GM19238 (cell line): ENCODE measurements at regions not wholly inside any gene's neighbourhood (a gene's known extent, or its start where the extent isn't known, plus 50 kb on each side); places are given as distances from the start of the nearest gene placed in this dataset.
"Not testable (repeated sequence)": the region's sequence is repeated elsewhere in the genome, so short reads cannot be mapped to it uniquely, and the experiment has no call there.

Experiments used
- DNase-seq: peaks from one replicate; pipeline ENCODE4 v3.0.0; 2011; ENCODE audit warnings: low spot score; ENCODE audit not compliant: insufficient read length

- no peak for DNase-seq
These were observed 82.1 kb downstream of the PLEKHG1 start for GRCh38 chr6:150681578-150682395.

DNA sequence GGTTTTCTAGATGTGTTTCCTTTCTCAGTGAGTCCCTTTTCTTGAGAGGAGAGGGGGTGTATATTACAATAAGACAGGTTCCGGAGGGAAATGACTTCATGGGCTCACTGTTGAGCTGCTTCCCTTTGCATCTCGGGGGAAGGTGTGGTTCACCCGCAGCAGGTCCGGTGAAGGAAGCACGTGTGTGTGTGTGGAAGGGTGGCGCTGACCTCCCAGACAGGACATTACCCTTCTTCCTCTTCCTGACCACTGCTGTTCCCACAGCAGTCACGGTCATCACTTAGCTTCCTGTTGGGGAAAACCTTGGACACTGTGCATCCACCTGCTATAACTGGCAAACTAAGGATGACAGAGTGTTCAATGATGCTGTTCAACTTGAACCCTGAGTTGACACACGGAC lies 83.6 kb downstream of the PLEKHG1 start:
- DNase-seq = no peak

DNA sequence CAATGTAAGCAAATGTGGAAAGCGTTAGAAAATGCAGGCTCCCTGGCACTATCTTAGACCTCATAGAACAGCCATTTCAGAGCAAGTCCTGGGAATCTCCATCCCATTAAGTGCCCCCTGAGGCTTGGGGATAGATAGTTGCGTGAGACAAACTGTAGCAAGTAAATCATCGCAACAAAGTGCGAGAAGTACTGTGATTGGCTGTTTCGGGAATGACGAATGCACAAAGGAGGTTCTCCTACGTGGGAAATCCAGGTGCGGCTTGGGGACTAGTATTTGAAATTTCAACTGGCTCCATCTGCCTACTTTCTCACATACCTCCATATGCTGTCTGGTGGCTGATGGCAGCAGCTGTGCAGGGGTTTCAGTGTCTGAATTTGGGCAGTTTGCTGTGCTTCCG lies 84.5 kb downstream of the PLEKHG1 start:
- no peak for DNase-seq

GRCh38 chr6:150684714-150685459 lies 85.2 kb downstream of the PLEKHG1 start:
- DNase-seq = no peak

- DNase-seq = peak; percentile 34
These were observed 86.2 kb downstream of the PLEKHG1 start for GRCh38 chr6:150685860-150686259.

GRCh38 chr6:150686566-150686965 lies 86.9 kb downstream of the PLEKHG1 start:
- DNase-seq = no peak

DNA sequence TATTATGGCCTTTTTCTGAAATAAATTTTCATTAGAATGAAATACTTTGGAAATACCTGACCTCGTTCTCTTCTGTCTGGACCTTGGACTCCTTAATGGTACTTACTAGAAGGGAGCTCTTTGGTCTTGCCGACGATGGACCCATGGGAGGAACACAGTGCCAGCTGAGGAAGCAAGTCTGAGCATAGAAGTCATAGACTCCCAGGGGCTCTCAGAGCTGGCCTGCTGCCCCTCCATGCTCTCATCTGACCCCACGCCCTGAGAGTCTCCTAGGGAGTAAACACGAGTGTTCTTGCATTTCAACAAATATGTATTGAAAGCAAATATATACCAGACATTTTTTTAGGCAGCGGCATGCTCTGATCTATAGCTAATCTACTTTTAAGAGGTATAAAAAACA lies 87.8 kb downstream of the PLEKHG1 start:
- no peak for DNase-seq

DNA sequence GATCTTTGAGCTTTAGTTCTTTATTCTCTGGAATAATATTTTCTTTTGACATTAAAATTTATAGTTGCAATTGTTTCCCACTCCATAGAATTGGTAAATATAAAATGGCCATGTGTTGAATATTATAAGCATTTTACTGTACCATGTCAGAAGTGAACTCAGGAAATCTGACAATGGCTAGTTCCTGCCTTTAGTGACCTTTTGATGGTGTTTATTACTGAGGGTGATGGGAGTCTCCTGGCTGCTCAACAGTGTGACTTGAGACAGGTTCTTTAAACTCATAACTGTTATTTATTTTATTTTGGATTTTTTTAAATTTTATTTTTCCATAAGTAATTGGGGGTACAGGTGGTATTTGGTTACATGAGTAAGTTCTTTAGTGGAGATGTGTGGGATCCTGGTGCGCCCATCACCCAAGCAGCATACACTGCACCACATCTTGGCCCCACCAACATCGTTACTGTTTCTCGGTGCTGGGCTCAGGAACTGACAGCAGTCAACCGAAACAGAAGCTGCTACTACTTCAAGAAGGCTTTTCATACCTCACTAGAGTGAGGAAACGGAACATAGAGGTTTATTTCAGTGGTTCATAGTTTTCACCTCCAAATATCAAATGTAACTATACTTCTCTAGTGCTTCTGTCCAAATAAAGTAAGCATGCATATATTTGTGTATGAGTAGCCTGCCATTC lies 90.4 kb downstream of the PLEKHG1 start:
- peak; percentile 24 for DNase-seq

DNA sequence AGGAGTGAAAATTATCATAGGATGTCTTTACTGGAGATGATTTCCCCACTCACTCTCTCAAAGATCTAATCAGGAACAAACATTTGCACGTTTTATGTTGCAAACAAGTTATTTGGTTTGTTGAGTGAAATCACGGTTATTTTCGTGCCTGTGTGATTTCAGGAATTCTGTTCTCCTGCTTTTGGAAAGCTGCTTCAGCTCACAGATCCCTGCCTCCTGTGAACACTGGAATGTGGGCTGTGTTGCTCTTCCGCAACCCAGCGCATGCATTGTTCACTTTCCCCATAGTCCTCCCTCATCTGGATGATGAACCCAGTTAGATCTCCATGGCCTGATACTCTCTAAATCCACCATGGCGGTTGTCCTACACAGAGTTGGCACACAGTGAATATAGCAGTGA lies 91.0 kb downstream of the PLEKHG1 start:
- no peak for DNase-seq

GRCh38 chr6:150691463-150691862 lies 91.8 kb downstream of the PLEKHG1 start:
- DNase-seq = no peak

DNA sequence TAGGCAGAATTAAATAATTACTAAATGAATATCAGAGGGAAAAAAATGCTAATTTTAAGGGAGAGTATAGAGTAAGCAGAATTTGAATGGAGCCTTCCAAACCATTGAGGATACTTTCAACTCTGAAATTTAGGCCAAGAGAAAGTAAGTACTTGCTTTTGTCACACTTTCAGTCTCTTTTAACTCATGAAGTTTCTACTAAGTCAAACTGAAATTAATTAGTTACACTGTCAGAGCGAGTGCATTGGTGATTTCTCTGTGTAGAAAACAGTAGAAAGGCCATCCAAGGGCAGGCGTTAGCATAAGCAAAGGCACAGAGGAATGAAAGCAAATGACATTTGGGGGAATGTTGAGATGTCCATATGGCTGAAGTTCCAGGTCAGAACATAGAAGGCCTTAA lies 92.9 kb downstream of the PLEKHG1 start:
- no peak for DNase-seq

GRCh38 chr6:150694889-150695288 lies 95.2 kb downstream of the PLEKHG1 start:
- DNase-seq = no peak

GRCh38 chr6:150695652-150696051 lies 96.0 kb downstream of the PLEKHG1 start:
- DNase-seq = no peak

DNA sequence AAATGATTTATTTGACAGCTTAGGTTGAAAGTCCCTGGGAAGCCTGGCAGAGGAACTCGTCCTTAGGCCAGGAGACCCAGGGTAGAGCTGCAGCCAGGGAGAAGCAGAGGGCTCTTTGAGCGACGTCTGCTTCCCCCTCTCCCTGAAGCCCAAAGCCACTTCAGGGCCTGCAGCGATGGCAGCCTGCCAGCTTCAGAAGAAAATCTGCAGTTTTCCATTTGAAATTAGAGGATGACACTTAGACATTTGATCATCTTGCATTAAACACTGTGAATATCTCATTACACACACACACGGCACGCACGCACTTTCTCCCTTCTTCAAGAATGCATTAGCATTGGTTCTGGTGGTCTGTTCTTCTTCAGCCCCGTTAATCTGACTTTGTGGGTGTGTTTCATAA lies 96.5 kb downstream of the PLEKHG1 start:
- DNase-seq = no peak

GRCh38 chr6:150696918-150697317 lies 97.2 kb downstream of the PLEKHG1 start:
- DNase-seq = not testable (repeated sequence)

DNA sequence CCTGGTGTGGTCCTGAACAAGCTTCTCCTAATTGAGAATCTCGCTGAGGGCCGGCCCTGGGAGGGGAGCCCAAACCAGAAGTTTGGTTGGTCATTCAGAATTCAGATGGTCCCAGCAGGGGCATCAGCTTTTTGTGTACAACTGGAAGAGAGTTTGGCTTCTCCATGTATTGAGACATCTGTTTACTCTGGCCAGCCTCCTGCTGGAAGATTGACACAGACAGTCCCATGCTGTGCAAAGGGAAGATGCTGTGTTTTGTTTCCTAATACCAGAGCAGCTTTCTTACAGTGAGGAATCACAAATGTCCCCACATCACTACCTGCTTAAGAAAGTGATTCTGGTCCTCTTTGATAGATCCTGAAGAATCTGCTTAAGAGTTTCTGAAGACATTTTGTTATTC lies 97.8 kb downstream of the PLEKHG1 start:
- DNase-seq = no peak

DNA sequence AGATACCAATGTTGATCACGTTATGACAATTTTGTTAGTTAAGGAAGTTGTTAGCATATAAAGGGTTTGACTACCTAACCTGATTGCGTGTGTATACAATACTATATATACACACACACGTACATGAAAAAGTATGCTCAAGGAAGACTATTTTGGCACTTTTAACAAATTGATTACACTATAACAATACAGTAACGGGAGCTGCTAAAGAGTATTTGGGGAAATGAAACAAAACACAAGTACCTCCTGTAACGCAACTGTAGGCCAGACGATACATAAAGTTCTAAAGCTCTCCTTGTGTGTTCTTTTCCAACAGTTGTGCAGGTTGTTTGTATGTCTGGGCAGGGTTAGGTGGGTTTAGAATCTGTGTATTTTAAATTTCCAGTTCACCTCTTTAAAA lies 98.7 kb downstream of the PLEKHG1 start:
- DNase-seq = no peak

DNA sequence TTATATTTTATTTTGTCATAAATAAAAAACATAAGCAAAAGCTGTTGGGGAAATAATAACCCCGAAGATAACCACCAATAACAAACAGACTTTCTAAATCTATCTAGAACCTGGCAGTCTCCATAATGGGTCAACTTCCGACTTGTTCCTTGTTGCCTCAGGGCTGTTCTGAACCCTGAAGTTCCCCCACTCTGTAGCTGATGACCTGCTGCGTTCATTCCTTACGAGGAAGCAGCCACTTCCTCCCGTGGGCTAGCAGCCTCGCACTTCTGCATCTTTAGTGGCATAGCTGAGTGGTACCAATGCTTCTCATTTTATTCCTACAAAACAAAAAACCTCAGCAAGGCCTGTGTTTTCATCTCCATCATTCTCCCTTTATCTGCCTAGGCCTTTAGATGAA lies 103.0 kb downstream of the PLEKHG1 start:
- no peak for DNase-seq

DNA sequence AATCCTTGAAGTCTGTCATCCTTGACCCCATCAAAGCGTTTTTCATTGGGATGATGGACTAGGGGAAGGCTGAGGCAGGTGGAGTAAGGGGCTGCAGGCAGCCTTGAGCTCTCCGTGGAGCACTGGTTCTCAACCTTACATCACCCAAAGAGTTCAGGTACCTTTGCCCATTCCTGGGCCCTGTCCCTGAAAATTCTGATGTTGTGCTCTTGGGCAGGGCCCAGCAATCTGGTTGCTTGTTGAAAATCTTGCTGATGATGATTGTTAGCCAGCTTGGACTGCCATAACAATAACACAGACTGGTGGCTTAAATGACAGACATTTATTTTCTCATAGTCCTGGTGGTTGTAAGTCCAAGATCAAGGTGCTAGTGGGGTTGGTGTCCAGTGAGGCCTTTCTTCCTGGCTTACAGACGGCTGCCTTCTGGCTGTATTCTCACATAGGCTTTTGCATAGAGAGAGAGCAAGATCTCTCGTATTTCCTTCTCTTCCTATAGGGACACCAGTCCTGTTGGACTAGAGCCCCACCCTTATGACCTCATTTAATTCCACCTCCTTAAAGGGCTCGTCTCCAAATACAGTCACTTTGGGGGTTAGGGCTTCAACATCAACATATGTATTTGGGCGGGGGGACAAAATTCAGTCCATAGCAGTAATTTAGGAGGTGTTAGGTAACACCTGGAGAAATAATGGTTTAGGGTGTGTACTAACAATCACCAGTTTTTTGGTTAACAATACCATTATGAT lies 104.9 kb downstream of the PLEKHG1 start:
- DNase-seq = no peak

DNA sequence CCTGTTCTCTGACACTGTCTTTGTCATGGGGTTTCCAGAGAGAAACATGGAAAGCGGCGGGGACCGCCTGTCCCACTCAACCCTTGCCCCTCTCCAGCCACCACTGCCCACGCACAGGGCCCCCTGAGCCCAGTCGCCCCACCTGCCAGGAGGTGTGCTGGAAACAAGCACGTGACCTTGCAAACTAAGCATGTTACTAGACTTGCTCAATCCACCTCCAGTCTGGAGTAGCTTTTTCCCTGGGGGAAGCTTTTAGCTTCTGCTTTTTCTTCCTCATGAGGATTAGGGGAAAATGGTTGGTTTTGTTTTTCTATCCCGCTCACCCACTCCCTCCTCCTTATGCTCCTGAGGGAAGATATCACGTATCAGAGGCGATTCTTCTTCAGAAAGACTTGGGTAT lies 105.7 kb downstream of the PLEKHG1 start:
- DNase-seq = no peak

GRCh38 chr6:150710236-150710635 lies 110.6 kb downstream of the PLEKHG1 start:
- DNase-seq = no peak

- no peak for DNase-seq
These were observed 111.4 kb downstream of the PLEKHG1 start for GRCh38 chr6:150711061-150711460.
